ENCODE measurements at regions not wholly inside any gene's neighbourhood (a gene's known extent, or its start where the extent isn't known, plus 50 kb on each side); places are given as distances from the start of the nearest gene placed in this dataset.

DNA sequence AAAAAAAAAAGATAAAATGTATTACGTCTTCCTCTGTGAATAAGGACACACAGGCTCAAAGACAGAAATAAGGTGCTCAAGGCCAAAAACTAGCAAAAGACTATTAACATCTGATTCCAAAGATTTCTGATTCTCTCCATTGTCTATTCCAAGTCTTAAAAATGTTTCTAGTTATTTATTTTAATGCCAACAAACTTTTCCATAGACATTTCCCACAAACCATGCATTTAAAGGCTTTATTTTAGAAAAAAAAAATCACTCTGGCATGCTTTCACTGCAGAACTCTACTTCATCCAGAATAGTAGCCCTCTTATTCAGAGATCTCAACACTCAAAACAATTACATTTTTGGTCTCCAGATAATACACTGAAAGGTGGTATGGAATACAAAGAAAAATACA is 545.0 kb upstream of the TENM3 start:
- no peak for TF ChIP-seq YY1 (IDR thresholded peaks at IDR 0.05; ENCODE audit: insufficient read depth, insufficient read length)
- no peak for TF ChIP-seq SUZ12 (IDR thresholded peaks at IDR 0.05; ENCODE audit: extremely low read depth, insufficient read depth, insufficient read length)

Measured in NT2/D1 (cell line).